Endothelial cell of umbilical vein (primary cell): ENCODE measurements at regions not wholly inside any gene's neighbourhood (a gene's known extent, or its start where the extent isn't known, plus 50 kb on each side); places are given as distances from the start of the nearest gene placed in this dataset.

Source experiments
- BruUV-seq: library from RNA; stranded (reverse); fragments of 400-500 nt; replicated peaks from 2 replicates; lab custom pipeline; 2021; lab: Mats Ljungman, UMichigan
- CTCF ChIA-PET: fragments of 300-600, 350-600 bp; sonication (Branson Sonifier 250); formaldehyde crosslinking; loops from one replicate; lab custom pipeline; 2021; ENCODE audit warnings: antibody characterized with exemption, inconsistent platforms; lab: Charles Lee
- POLR2A ChIA-PET: fragments of 300-600, 350-600 bp; sonication (Branson Sonifier 250); formaldehyde crosslinking; loops from one replicate; lab custom pipeline; 2021; ENCODE audit warnings: antibody characterized with exemption, inconsistent platforms; lab: Charles Lee
- DNase-seq: peaks from one replicate; pipeline ENCODE4 v3.0.0-alpha.2; 2011; ENCODE audit warnings: low read depth, low spot score
- FAIRE-seq: peaks from 2 replicates; lab custom pipeline; 2011; peaks lifted over from hg19 to GRCh38; lab: Jason Lieb, UNC
- H2AFZ ChIP-seq: 2 replicates; pipeline ENCODE4 v1.6.0; 2012; ENCODE audit warnings: low read depth, low read length, control low read depth, inconsistent platforms
- H3K27ac ChIP-seq: 2 replicates; pipeline ENCODE4 v1.5.1; 2011; ENCODE audit warnings: low read depth, mild to moderate bottlenecking, control low read depth, low read length, moderate library complexity; ENCODE audit not compliant: insufficient read depth
- H3K27me3 ChIP-seq, 2 experiments: 2 replicates each; pipeline versions ENCODE4 v1.6.0 to v1.6.1; 2011; ENCODE audit warnings: low read length in 2 of 2, mixed read lengths in 1 of 2; ENCODE audit not compliant: control insufficient read depth in 2 of 2, insufficient read depth in 2 of 2
- H3K36me3 ChIP-seq, 2 experiments: 2 replicates in 1 of 2; 3 replicates in 1 of 2; pipeline ENCODE4 v1.5.1; 2011; ENCODE audit warnings: low read length in 2 of 2, mild to moderate bottlenecking in 1 of 2, moderate library complexity in 1 of 2; ENCODE audit not compliant: control insufficient read depth in 2 of 2, insufficient read depth in 2 of 2; ENCODE audit errors: extremely low read depth in 1 of 2
- H3K4me1 ChIP-seq: 3 replicates; pipeline ENCODE4 v1.5.1; 2011; ENCODE audit warnings: mild to moderate bottlenecking, low read length; ENCODE audit not compliant: control insufficient read depth, insufficient read depth; ENCODE audit errors: extremely low read depth
- H3K4me2 ChIP-seq: 2 replicates; pipeline ENCODE4 v1.6.1; 2011; ENCODE audit warnings: low read length, control low read depth, mixed read lengths; ENCODE audit not compliant: insufficient read depth
- H3K4me3 ChIP-seq, 3 experiments: fragments of 200-600 bp in 1 of 3; sonication (generic), shearing (Covaris generic) in 1 of 3; replicated peaks in 1 of 3; 2 replicates each; pipeline ENCODE4 v1.5.1; 2011 to 2016; ENCODE audit warnings: control low read depth in 3 of 3, low read length in 3 of 3, mild to moderate bottlenecking in 2 of 3, inconsistent platforms in 1 of 3, low read depth in 1 of 3, moderate library complexity in 1 of 3; ENCODE audit not compliant: insufficient read depth in 1 of 3
- H3K79me2 ChIP-seq: 2 replicates; pipeline ENCODE4 v1.6.0; 2012; ENCODE audit warnings: low read length, inconsistent platforms; ENCODE audit not compliant: control insufficient read depth, insufficient read depth
- H3K9ac ChIP-seq: replicated peaks from 2 replicates; pipeline ENCODE3; 2011; ENCODE audit warnings: low read length, control low read depth; ENCODE audit not compliant: insufficient read depth; ENCODE audit errors: extremely low read depth
- H3K9me1 ChIP-seq: replicated peaks from 3 replicates; pipeline ENCODE4 v1.6.0; 2011; ENCODE audit warnings: mild to moderate bottlenecking, low read length; ENCODE audit not compliant: control insufficient read depth, insufficient read depth; ENCODE audit errors: extremely low read depth
- H3K9me3 ChIP-seq: replicated peaks from 2 replicates; pipeline ENCODE4 v1.5.1; 2012; ENCODE audit warnings: low read length, inconsistent platforms; ENCODE audit not compliant: control insufficient read depth, insufficient read depth
- H4K20me1 ChIP-seq: replicated peaks from 2 replicates; pipeline ENCODE3; 2011; ENCODE audit warnings: mild to moderate bottlenecking, low read length; ENCODE audit not compliant: control insufficient read depth, insufficient read depth; ENCODE audit errors: extremely low read depth
- CTCF ChIP-seq, 2 donors: IDR thresholded peaks; 1 replicate in 1 of 2; 2 replicates in 1 of 2; pipeline ENCODE4 v1.5.1; 2011; ENCODE audit warnings: low read length in 2 of 2, mild to moderate bottlenecking in 2 of 2, moderate library complexity in 2 of 2, control low read depth in 1 of 2, inconsistent platforms in 1 of 2, low read depth in 1 of 2; ENCODE audit not compliant: insufficient read depth in 1 of 2; ENCODE audit errors: extremely low read depth in 1 of 2
- EZH2 ChIP-seq: IDR thresholded peaks from 2 replicates; pipeline ENCODE4 v1.6.1; 2012; ENCODE audit warnings: borderline replicate concordance, low read depth, mild to moderate bottlenecking, moderate library complexity, low read length, inconsistent platforms; ENCODE audit not compliant: severe bottlenecking
- FOS ChIP-seq: IDR thresholded peaks from 2 replicates; pipeline ENCODE4 v1.6.1; 2011; ENCODE audit warnings: mild to moderate bottlenecking, low read length, moderate library complexity, borderline replicate concordance; ENCODE audit not compliant: insufficient read depth
- GATA2 ChIP-seq: IDR thresholded peaks from 2 replicates; pipeline ENCODE4 v1.7.0; 2011; ENCODE audit warnings: low read depth, mild to moderate bottlenecking, moderate library complexity, mixed read lengths, low read length; ENCODE audit not compliant: insufficient read length, insufficient read depth
- JUN ChIP-seq: IDR thresholded peaks from 2 replicates; pipeline ENCODE4 v1.6.1; 2011; ENCODE audit warnings: borderline replicate concordance, low read depth; ENCODE audit not compliant: insufficient read length, insufficient read depth
- MAX ChIP-seq: IDR thresholded peaks from 2 replicates; pipeline ENCODE4 v1.6.1; 2011; ENCODE audit not compliant: insufficient read depth, insufficient read length
- MYC ChIP-seq: IDR thresholded peaks from one replicate; pipeline ENCODE4 v1.6.1; 2011; ENCODE audit warnings: mild to moderate bottlenecking, low read depth, low read length
- POLR2A ChIP-seq: IDR thresholded peaks from 2 replicates; pipeline ENCODE4 v1.6.1; 2012; ENCODE audit warnings: low read depth, mild to moderate bottlenecking, control low read depth, low read length
- POLR2AphosphoS5 ChIP-seq: IDR thresholded peaks from 2 replicates; pipeline ENCODE4 v1.6.1; 2012; ENCODE audit warnings: low read depth, mild to moderate bottlenecking, control low read depth, low read length, moderate library complexity; ENCODE audit not compliant: insufficient read depth
- dilution Hi-C: fragments of 300-500 bp; cut with MboI; formaldehyde crosslinking; loops from one replicate; pipeline ENCODE4 v1.15.0; 2019; ENCODE audit warnings: low sequenced_read_pairs; ENCODE audit not compliant: extremely low pct_ligation_motif_present
- intact Hi-C: fragments of 100-400 bp; cut with micrococcal nuclease; formaldehyde crosslinking; loops from one replicate; pipeline ENCODE4 v1.10.0; 2022

GRCh38 chr6:99184696-99185095 is 164.8 kb downstream of the FAXC start:
- POLR2A ChIA-PET, result no interaction called here
- Histone ChIP-seq H3K36me3 (no peaks in the 10 kb centered on the region), H3K4me1 (no peaks in the 10 kb centered on the region), H4K20me1 (no peaks in the 10 kb centered on the region), H3K9ac (no peak overlapping the region), H2AFZ (no peak overlapping the region), H3K79me2 (no peaks in the 10 kb centered on the region), H3K27me3 (no peaks in the 10 kb centered on the region), H3K4me3 (no peak overlapping the region), H3K27ac (no peak overlapping the region), H3K4me2 (no peak overlapping the region), H3K9me3 (peaks cover 2% of the 10 kb centered on the region), H3K9me1 (no peaks in the 10 kb centered on the region)
- no TSS peak for BruUV-seq
- intact Hi-C loops, result no loop called here
- dilution Hi-C loops, result no loop called here
- DNase-seq (no peak), FAIRE-seq (no peak)
- TF ChIP-seq POLR2AphosphoS5 (no peak), FOS (no peak), MAX (no peak), JUN (no peak), EZH2 (no peak), POLR2A (no peak)
- CTCF ChIA-PET, result no interaction called here

- DNase-seq, result no peak
- TF ChIP-seq JUN, result no peak
- TF ChIP-seq POLR2AphosphoS5, result no peak
- TF ChIP-seq CTCF (IDR thresholded peaks at IDR 0.05; ENCODE audit: extremely low read depth in 1 of 2, insufficient read depth in 1 of 2, low read depth in 1 of 2, low read length in 2 of 2), result no peak
- TF ChIP-seq FOS, result no peak
- TF ChIP-seq MAX, result no peak
- TF ChIP-seq EZH2, result no peak
- TF ChIP-seq MYC, result no peak
- TF ChIP-seq POLR2A, result no peak
- TF ChIP-seq GATA2, result no peak
- Histone ChIP-seq H3K4me1 (no peaks in the 10 kb centered on the region), H3K9ac (no peak overlapping the region), H2AFZ (no peak overlapping the region), H4K20me1 (no peaks in the 10 kb centered on the region), H3K9me1 (no peaks in the 10 kb centered on the region), H3K27me3 (no peaks in the 10 kb centered on the region), H3K4me2 (no peak overlapping the region), H3K79me2 (no peaks in the 10 kb centered on the region), H3K36me3 (no peaks in the 10 kb centered on the region), H3K9me3 (peaks cover 2% of the 10 kb centered on the region), H3K27ac (no peak overlapping the region), H3K4me3 (no peak overlapping the region)
- dilution Hi-C loops, result no loop called here
- POLR2A ChIA-PET, result no interaction called here
- FAIRE-seq, result no peak
- intact Hi-C loops, result no loop called here
- BruUV-seq, result no TSS peak
- CTCF ChIA-PET, result no interaction called here
These were observed 166.4 kb downstream of the FAXC start for GRCh38 chr6:99183066-99183465.
